ENCODE measurements at regions not wholly inside any gene's neighbourhood (a gene's known extent, or its start where the extent isn't known, plus 50 kb on each side); places are given as distances from the start of the nearest gene placed in this dataset.
A peak's percentile ranks its signal among the peaks of the same experiment; 100 is the strongest.

DNA sequence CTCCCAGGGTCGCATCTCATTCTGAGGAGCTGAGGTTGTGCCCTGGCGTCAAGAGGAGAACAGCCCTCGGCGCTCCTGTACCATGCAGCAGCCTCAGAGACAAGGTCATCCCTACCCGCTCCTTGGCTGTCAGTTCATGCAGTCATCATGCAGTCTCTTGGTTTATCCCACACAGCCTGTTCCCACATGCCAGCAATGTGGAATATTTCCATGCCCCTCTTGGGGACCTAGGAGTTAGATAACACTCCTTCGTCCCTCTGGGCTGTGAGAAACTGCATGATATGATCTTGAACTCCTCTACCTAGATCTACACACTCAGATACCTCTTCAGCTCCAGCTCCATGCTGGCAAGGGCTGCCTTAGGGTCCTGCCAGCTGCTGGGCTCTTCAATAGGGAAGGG, 97.6 kb downstream of the BOD1 start:
- in situ Hi-C loops (cut with MboI; ENCODE audit: low sequenced_read_pairs) (no loop called here), intact Hi-C loops (cut with micrococcal nuclease) (no loop called here), dilution Hi-C loops (cut with HindIII; ENCODE audit: low sequenced_read_pairs, unreplicated experiment) (no loop called here)
- no TSS peak for BruUV-seq (replicated peaks)
- H2AFZ ChIP-seq (replicated peaks; ENCODE audit: low read length, poor library complexity), result no peak overlapping the region
- no peak overlapping the region; the same call in 1 of the 2 replicates for H2BK120ac ChIP-seq (ENCODE audit: low read depth, low read length)
- H3K27ac ChIP-seq (ENCODE audit: insufficient read depth, low read length), result no peak overlapping the region
- no peak overlapping the region for H4K8ac ChIP-seq (ENCODE audit: low read depth in 2 of 2, low read length in 2 of 2)
- no peak overlapping the region for H3K9ac ChIP-seq (ENCODE audit: low read depth, low read length)
- H3K18ac ChIP-seq (ENCODE audit: low read depth, low read length), result no peak overlapping the region; the same call in 1 of the 2 replicates
- H3K9me1 ChIP-seq (ENCODE audit: insufficient read depth, low read length), result peaks cover 5% of the 10 kb centered on the region; the same call in 1 of the 2 replicates
- ChIA-PET POLR2A (ENCODE audit: unreplicated experiment) (interaction anchor here (0.6 kb wide), 1 partner anchor 38 kb away, joined by 3 read pairs; no protein-coding TSS in a partner anchor), CTCF (no interaction called here)
- 88% methylated on average over 5 of the region's 6 CpGs; no CpG with 5 or more reads in 1 of the 2 experiments for whole genome bisulfite sequencing, 2 experiments (ENCODE audit: extremely low coverage in 2 of 2, insufficient read length in 1 of 2)
- peak overlapping the region; percentile 24; the same call in 1 of the 2 replicates for H4K5ac ChIP-seq (ENCODE audit: low read depth, low read length)
- no peak for ATAC-seq (ENCODE audit: low read depth)
- H3K4me1 ChIP-seq (ENCODE audit: control insufficient read depth, insufficient read depth, low read length), result peaks cover 3% of the 10 kb centered on the region; the same call in 1 of the 2 replicates
- no peak overlapping the region for H3K4me3 ChIP-seq (ENCODE audit: insufficient read depth, low read depth, low read length)
- no peak overlapping the region for H2AK5ac ChIP-seq (ENCODE audit: low read depth, low read length)
- DNase-seq, result no peak
- H3K9me3 ChIP-seq (ENCODE audit: control insufficient read depth, insufficient read depth, low read length), result peaks cover 2% of the 10 kb centered on the region; the same call in 1 of the 2 replicates
- TF ChIP-seq CHD1 (IDR thresholded peaks at IDR 0.05; ENCODE audit: low read depth, low read length), result no peak
- H3K36me3 ChIP-seq (ENCODE audit: control insufficient read depth, insufficient read depth, low read length), result no peaks in the 10 kb centered on the region
- H3K14ac ChIP-seq (replicated peaks; ENCODE audit: low read depth, low read length), result no peak overlapping the region
- H3K4me2 ChIP-seq (ENCODE audit: low read depth, low read length), result no peak overlapping the region
- no peaks in the 10 kb centered on the region for H3K79me1 ChIP-seq (ENCODE audit: low read depth in 1 of 2, low read length in 2 of 2)
- H4K91ac ChIP-seq (ENCODE audit: insufficient read depth, low read depth, low read length), result no peak overlapping the region
- no peak overlapping the region for H3K23ac ChIP-seq (ENCODE audit: low read depth, low read length)
- H2BK20ac ChIP-seq (ENCODE audit: low read depth, low read length), result no peak overlapping the region
- H3K56ac ChIP-seq (ENCODE audit: extremely low read depth, insufficient read depth, low read length), result no peak overlapping the region
- H3K27me3 ChIP-seq (ENCODE audit: control insufficient read depth, insufficient read depth, low read length), result no peaks in the 10 kb centered on the region
- no peak overlapping the region for H2BK5ac ChIP-seq (ENCODE audit: low read depth, low read length, poor library complexity, severe bottlenecking)
- H4K20me1 ChIP-seq (ENCODE audit: insufficient read depth, low read length), result no peaks in the 10 kb centered on the region
- H3K4ac ChIP-seq (ENCODE audit: low read depth, low read length), result peak overlapping the region; percentile 13; the same call in 1 of the 2 replicates
- no peak overlapping the region for H2AK9ac ChIP-seq (replicated peaks; ENCODE audit: low read depth, low read length, poor library complexity)
- no peak overlapping the region for H2BK15ac ChIP-seq (ENCODE audit: low read depth, low read length)
